Embryonic facial prominence (tissue), 1 donor: ENCODE measurements at regions not wholly inside any gene's neighbourhood (a gene's known extent, or its start where the extent isn't known, plus 50 kb on each side); places are given as distances from the start of the nearest gene placed in this dataset.

ENCODE experiments used
- DNase-seq: peaks from one replicate; pipeline ENCODE4 v3.0.0-alpha.2; 2016; ENCODE audit errors: extremely low spot score

DNA sequence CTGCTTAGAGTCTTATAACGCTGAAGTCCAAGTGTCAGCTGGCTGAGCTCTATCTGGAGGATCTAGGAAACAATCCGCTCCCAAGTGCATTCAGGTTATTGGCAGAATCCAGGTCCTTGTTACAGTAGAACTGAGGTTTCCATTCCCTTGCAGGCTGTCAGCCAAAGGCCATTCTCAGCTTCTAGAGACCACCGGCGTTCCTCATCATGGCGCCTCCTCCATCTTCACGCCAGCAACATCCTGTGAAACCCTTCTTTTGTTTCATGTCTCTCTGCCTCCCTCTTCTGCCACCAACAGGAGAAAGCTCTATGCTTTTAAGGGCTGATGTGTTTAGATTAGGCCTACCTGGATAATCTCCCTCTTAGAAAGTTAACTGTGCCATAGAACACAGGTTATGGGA is 133.0 kb upstream of the RASSF8 start:
- no peak for DNase-seq

- no peak for DNase-seq
Measured at GRCh38 chr12:25827141-25827540, 131.3 kb upstream of the RASSF8 start.

GRCh38 chr12:25827747-25828146 is 130.7 kb upstream of the RASSF8 start:
- no peak for DNase-seq

DNA sequence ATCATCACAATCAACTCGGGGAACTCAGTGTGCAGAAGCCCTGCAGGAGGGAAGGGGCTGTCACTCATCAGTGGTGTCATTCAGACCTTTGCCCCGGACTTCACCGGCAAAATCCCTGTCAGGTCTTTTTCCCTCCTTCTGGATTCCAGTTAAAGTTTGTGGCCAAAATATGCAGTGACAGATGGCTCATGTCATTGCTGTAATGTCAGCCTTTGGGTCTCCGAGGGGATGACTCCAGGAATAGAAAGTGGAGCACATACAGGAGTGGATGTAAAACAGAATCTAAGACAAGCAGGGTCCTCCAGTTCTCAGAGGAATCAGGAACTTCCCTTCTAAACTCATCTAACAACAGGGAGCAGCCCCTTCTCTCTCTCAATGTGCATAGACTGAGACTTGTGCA is 130.3 kb upstream of the RASSF8 start:
- no peak for DNase-seq

DNA sequence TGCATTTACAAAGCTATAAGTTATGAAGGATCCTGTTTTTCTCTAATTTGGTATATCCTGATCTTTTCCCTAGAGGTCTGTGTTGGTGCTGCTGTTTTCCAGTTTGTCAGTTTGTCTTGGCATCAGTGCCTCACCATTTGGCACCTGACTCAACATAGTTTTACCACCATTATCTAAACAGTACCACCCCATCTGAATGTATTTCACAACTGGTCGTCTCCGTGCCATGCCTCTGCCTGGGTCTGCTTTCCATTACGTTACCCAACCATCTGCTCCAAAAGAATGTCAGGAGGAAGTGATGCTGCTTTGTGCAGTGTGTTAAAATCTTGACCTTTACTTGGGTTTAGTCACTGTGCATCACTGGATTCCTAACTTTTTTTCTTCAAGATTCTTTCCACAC is 129.3 kb upstream of the RASSF8 start:
- peak; percentile 39 for DNase-seq

DNA sequence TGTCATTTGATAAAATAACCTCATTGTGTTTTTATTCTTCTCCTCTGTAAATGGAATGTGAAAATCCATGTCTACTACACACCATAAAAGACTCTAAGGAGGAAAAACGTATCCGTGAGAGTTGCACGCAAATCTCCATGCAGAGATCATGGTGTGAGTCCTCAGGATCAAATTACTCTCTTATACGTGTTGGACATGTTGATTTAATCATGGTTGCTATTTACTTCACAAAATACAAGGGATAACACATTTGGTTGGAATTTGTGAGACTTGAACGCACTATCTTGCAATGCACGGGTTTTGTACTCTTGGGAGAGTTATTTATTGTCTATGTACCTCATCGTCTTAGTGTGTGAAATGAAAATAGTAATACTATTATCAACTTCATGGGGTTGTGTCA is 128.0 kb upstream of the RASSF8 start:
- DNase-seq = peak; percentile 46

DNA sequence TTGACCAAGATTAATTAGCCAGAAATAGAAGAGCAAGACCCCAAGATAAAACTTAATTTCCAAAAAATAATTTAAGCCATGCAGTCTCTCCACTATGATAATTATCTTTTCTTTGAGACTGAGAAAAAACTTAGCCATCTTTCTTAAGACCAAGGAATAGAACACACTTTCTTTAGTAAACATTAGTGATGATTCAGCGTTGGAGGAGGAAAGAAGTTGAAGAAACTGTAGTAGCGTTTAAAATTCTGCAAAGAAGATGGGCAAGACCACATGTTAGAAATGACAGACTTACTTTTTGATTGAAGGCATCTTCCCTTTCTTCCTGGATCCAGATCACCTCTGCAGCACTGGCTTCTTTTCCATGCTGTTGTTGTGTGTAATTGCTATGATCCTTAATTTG is 124.8 kb upstream of the RASSF8 start:
- DNase-seq = no peak

DNA sequence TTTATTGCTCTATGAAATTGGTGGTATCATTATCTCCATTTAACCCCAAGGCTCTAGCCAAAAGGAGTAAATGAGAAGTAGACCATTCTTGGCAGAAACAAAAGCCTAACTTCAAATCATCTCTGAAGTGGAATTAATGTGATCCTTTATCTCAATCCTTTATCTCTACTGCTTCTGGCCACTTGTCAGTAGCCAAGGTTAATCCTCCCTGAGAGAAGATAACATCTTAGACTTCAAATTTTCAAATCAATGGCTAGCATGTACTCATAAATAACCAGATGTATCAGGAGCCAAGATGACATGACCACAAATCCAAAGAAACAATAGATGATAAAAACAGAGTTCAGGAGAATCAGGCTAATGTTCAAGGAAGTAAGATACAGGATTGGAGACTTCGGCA is 123.1 kb upstream of the RASSF8 start:
- no peak for DNase-seq

GRCh38 chr12:25838007-25838406 is 120.5 kb upstream of the RASSF8 start:
- no peak for DNase-seq

DNA sequence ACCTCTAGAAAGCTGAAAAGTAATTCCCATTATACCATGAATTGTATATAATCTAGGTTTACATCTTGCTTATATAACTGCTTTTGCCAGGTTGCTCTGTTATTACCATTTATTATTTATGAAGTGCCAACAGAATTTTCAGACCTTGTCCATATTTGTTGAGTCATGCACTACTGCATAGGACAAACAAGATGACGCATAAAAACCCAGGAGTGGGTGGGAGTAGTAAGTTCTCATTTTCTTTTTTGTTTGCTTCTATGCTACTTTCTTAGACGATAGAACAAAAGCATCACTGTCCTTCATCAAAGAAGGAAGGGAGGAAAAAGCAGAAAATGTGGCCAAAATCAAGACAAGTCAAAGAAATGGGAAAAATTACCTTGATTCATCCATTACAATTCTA is 119.0 kb upstream of the RASSF8 start:
- DNase-seq = no peak

DNA sequence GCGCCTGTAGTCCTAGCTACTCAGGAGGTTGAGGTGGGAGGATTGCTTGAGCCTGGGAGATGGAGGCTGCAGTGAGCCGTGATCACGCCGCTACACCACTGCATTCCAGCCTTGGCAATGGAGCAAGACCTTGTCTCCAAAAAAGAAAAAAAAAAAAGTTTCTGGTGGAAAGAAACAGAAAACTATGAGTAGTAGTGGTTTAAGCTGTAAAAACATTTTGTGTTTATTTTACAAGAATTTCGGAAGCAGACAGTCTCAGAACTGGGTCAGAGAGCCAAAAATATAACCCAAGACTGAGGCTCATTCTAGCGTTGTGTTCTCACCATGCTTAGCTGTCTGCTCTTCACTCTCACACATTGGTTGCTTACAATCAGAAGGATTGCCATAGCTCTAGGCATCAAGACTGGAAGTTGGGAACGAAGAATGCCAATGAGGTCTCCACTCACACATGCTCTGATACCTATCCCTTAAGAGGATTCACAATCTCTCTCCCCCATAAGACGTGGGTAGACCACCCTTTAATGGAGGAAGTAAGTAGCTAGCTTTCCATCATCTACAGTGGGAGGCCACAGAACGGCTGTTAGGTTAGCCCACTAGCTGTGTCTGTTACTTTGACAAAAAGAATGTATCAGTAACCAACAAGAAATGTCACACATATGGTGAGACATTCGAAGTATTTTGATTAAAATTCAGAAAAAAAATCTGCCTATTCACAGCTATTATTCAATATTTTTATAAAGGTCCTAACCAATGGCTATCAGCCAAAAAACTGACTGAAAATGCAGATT is 117.6 kb upstream of the RASSF8 start:
- no peak for DNase-seq

DNA sequence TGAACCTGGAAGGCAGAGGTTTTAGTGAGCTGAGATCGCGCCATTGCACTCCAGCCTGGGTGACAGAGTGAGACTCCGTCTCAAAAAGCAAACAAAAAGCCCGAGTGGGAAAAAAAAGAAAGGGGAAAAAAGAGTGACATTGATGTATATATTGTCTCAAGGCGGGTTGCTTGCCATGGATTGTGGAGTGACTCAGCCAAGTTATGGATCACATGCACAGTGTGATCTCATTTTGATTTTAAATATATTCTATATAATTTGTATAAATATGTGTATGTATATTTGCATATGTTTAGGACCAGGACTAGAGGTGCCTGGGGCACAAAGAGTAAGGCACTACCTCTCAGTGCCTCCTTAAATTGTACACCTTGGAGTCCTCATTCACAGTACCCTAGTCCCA is 116.2 kb upstream of the RASSF8 start:
- no peak for DNase-seq

DNA sequence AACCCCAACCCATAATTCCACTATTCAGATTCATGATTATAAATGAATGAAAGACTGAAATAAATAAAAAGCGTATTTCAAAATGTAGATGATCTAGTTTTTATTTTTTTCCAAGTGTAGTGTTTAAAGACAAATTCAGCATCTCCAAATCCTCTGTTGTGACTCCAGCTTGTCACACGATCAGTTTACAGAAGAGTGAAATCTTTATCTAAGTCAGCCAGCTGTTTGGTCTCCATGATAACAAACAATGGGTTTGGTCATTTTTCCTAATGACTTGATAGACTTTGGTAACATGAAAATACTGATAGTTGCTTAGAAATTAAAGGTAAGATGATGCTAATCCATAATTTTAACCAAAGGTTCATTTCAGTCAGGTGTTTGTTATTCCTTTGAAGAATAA is 114.5 kb upstream of the RASSF8 start:
- DNase-seq = no peak

GRCh38 chr12:25845415-25845814 is 113.1 kb upstream of the RASSF8 start:
- DNase-seq = no peak

- DNase-seq = no peak
Measured at GRCh38 chr12:25852792-25853191, 105.7 kb upstream of the RASSF8 start.

DNA sequence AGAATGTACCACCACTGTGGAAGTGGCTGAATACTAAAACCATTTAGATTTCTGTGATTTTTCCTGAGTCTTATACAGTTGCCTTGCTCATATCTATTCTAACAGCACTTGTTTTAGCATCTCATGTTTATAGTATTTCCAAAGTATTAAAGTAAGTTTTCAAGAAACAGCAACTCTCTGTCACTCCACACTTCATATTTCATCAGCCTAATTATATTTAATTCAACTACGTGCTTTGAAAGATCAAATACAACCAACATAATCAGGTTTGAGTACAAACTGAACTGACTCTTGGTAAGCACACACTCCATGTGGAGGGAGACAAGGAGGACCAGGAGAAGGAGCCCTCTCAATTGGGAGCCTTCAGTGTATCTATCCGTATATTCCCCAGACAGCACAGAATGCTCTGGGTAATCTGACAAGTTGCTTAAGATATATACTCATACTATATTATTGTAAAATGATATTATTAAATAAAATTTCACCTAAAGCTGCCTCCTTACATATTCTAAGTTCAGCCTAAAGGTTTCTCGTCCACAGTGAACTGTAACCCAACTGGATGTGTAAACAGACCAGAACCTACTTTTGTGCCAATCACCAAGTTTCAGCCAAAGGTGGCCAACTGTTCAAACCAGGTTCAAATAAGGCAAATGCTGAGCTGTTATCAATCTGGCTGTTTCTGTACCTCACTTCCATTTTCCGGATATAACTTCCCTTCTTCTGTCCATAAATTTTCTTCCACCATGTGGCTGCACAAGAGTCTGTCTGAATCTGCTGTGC is 105.0 kb upstream of the RASSF8 start:
- no peak for DNase-seq

DNA sequence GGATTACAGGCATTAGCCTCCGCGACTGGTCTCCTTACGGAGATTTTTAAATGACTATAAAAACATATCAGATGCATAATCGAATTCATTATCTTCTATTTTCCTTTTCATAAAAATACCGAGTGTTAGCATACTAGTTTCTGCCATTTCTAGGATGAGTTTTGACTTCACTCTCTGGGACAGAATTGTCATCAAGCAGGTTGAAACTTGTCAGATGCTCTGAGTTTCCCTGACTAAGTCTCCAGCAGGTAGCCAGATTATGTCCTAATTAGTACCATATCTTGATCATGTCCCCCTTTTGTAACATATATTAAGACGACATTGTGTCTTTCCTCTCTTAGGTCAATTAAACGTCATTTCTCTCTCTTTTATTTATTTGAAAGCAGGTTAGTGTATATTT is 103.5 kb upstream of the RASSF8 start:
- DNase-seq = no peak

DNA sequence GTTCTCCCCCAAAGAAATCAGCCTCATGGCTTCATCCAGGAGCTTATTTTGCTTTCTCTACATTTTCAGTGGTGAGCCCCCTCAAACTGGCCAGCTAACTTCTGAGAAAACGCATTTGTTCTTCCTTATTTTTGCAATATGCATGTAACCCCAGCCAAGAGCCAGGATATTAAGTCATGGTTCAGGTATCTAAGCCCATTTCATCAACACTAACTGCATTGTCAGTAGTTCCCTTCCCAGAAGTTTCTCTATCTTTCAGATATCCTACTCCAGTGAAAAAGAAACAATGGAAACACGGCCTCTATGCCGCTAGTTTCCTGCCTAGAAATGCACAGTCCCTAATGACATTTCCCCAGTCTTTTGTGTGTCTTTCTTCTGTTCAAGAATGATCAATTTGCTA is 102.8 kb upstream of the RASSF8 start:
- no peak for DNase-seq

DNA sequence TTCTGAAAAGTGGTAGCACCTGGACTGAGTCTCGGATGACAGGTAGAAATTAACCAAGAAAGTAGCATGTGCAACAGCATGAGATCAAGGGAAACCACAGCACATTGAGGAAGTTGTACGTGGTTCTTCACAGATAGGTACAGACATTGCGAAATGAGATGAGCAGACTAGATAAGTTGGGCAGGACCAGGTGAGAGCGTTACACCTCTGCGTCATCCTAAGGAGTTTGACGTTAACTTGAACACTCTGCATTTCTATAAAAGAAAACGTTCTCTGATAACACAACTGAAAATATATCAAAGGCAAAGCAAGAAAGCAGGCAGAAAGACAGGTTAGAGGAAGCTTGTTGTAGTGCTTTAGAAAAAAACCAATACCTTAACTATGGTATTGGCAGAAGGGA is 98.5 kb upstream of the RASSF8 start:
- no peak for DNase-seq

DNA sequence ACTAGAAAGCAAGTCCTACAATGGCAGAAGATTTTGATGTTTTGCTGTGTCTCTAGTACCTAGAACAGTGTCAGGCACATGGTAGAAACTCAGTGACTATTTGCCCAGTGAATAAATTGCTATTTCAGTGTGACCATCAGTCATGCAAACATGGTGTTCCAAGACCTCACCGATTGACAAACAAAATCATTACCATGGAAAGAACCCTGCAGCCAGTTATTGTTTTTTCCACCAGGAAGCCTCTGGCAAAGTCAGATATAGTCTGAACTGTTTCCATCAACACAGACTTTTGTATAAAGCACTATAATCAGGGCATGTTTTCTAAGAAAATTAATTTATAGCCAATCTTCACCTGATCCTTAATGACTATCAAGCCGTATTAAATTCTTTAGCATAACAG is 97.3 kb upstream of the RASSF8 start:
- no peak for DNase-seq

DNA sequence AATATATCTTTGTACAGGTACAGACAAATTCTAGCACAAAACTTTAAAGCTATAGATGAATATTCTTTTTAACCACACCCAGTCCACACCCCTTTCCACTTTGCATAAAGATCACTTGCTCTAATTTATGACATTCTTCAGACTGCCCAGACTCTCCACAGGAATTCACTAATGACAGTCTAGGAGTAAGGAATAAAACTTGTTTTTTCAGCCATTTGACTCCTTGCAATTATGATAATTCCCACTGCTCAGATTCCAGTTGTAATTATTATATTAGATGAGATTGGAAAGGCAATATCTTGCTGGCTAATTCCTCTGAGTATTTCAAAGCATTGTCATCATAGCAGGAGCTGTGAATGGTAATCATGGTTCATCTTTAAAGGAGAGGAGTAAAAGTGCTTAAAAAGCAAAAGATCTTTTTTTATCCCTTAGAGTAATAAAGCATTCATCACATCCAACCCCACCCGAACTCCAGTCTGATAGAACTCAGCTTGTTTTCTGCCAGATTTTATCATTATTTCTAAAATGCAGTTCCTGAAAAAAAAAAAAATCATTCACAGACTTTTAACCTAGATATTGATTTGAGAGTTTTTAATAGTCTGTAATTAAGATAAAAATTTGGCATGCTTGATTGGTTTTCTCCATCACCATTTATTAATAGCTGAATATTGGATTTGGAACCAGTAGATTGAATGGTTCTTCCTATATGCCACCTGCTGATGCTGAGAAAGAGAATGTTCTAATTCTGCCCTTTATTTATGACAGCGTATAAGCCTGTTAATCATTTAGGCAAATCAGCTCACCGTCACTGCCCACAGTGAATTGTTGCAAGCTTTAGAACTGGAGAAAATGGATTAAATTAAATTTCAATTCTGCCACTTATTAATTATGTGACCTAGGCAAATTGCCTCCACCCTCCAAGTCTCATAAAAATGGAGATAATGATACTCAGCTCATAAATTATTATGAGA is 93.9 kb upstream of the RASSF8 start:
- no peak for DNase-seq
